ENCODE measurements at regions not wholly inside any gene's neighbourhood (a gene's known extent, or its start where the extent isn't known, plus 50 kb on each side); places are given as distances from the start of the nearest gene placed in this dataset.

DNA sequence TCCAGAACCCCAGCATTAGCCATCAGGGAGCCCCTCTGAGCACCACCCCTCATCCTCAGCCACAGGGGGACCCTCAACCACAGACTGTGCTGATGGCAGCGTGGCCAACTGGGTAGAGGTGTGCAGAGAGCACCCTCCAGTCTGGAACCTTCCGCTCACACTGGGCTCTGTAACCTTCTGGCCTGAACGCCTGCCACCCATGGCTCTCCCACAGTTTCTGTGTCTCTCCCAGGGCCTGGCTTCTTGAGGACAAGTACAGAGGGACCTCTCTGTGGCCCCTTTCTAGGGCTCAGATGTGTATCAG lies 503.0 kb upstream of the MGMT start:
- no peaks in the 10 kb centered on the region for H3K36me3 ChIP-seq (ENCODE audit: control insufficient read depth, insufficient read depth, low read length)
- H3K27me3 ChIP-seq (ENCODE audit: control insufficient read depth, insufficient read depth, low read length): no peaks in the 10 kb centered on the region
- no peak for DNase-seq (ENCODE audit: low read depth)
- TF ChIP-seq, protein P1, sequence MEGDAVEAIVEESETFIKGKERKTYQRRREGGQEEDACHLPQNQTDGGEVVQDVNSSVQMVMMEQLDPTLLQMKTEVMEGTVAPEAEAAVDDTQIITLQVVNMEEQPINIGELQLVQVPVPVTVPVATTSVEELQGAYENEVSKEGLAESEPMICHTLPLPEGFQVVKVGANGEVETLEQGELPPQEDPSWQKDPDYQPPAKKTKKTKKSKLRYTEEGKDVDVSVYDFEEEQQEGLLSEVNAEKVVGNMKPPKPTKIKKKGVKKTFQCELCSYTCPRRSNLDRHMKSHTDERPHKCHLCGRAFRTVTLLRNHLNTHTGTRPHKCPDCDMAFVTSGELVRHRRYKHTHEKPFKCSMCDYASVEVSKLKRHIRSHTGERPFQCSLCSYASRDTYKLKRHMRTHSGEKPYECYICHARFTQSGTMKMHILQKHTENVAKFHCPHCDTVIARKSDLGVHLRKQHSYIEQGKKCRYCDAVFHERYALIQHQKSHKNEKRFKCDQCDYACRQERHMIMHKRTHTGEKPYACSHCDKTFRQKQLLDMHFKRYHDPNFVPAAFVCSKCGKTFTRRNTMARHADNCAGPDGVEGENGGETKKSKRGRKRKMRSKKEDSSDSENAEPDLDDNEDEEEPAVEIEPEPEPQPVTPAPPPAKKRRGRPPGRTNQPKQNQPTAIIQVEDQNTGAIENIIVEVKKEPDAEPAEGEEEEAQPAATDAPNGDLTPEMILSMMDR (IDR thresholded peaks at IDR 0.05; ENCODE audit: insufficient read depth, low read length, severe bottlenecking): no peak
- FAIRE-seq: no peak
- H3K4me3 ChIP-seq (ENCODE audit: low read depth, low read length): no peak overlapping the region

DNA sequence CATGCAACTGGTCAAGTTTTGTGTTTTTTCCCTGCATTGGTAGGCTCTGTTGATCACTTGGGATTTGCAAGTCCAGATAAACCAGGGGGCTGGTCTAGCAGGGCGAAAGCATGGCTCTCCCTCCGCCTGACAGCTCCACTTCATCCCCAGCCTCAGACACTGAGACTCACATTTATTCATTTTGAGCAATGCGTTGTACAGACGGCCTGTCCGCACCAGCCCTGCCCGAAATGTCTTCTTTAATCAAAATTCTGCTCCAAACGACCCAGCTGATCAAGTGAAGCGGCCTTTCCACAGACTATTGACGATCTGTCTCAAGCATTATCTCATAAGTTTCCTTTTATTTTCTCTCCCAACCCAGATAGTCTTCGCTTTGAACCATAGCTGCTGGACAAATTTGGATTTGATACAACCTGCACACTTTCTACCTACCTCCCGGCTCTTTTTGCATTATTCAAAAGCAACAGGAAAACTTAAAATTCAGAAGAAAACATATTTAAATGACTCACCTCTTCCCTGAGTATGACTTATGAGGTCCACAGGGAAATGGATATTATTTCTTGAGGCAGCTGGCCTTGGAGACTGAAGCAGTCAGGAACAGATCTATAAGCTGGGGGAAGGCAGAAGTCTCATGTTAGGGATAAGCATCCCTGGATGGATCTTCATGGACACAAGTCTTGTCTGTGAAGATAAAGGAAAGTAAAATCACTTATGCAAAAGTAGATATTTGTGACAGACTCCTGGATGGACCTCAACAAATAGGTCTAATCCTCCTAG lies 498.9 kb upstream of the MGMT start:
- FAIRE-seq (no peak), DNase-seq (ENCODE audit: low read depth) (no peak)
- H3K27me3 ChIP-seq (ENCODE audit: control insufficient read depth, insufficient read depth, low read length): no peaks in the 10 kb centered on the region
- H3K36me3 ChIP-seq (ENCODE audit: control insufficient read depth, insufficient read depth, low read length): no peaks in the 10 kb centered on the region
- TF ChIP-seq, protein P1 (IDR thresholded peaks at IDR 0.05; ENCODE audit: insufficient read depth, low read length, severe bottlenecking): no peak
- no peak overlapping the region for H3K4me3 ChIP-seq (ENCODE audit: low read depth, low read length)

DNA sequence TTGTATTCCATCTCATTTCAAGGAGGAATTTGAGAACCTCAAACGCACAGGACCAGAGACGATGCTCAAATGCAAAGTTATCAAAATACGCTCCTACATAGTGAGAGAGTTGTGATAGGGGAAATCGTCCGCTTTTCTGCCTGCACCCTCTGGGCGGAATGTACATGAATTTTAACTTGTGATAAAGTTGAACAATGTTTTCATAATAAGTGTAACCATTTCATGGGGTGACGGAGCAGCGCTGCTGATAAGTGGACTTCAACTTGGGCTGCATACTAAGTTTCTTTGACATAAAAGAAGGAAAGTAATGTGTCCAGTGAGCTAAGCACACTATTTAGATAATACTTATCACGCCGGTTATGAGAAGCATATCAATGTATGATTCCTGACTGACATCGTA lies 497.5 kb upstream of the MGMT start:
- FAIRE-seq: no peak
- Histone ChIP-seq H3K4me3 (ENCODE audit: low read depth, low read length) (no peak overlapping the region), H3K27me3 (ENCODE audit: control insufficient read depth, insufficient read depth, low read length) (no peaks in the 10 kb centered on the region), H3K36me3 (ENCODE audit: control insufficient read depth, insufficient read depth, low read length) (no peaks in the 10 kb centered on the region)
- DNase-seq (ENCODE audit: low read depth): no peak
- TF ChIP-seq, protein P1 (IDR thresholded peaks at IDR 0.05; ENCODE audit: insufficient read depth, low read length, severe bottlenecking): no peak

DNA sequence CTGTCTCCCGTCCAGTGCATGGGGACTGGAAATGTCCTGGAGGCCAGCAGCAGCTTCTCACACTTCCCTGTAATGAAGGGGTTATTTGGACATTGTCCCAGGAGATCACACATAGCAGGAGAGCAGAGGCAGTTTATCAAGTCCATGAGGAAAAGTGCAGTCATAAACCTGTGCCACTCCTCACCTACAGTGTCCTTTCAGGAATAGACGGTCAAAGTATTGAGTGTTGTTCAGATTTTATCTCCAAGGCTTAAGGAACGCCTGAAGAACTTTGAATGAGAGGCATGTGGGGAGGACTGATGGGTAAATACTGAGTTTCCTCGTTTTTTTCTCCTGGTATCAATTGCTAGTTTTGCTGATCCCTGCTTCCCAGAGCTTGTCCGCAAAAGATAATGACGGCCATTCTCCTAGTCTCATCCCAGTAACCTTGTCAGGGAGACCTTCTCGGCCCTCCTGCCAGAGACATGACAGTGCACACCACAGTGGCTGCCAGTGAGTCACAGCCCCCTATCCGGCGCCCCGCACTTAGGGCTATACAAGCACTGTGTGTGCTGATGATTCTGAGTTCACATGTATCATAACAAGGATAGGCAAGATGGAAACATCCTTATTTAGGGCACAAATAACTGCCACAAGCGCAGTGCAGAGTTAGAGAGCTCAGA lies 495.5 kb upstream of the MGMT start:
- FAIRE-seq (no peak), DNase-seq (ENCODE audit: low read depth) (no peak)
- H3K4me3 ChIP-seq (ENCODE audit: low read depth, low read length): no peak overlapping the region
- no peaks in the 10 kb centered on the region for H3K27me3 ChIP-seq (ENCODE audit: control insufficient read depth, insufficient read depth, low read length)
- TF ChIP-seq, protein P1 (IDR thresholded peaks at IDR 0.05; ENCODE audit: insufficient read depth, low read length, severe bottlenecking): no peak
- H3K36me3 ChIP-seq (ENCODE audit: control insufficient read depth, insufficient read depth, low read length): no peaks in the 10 kb centered on the region

DNA sequence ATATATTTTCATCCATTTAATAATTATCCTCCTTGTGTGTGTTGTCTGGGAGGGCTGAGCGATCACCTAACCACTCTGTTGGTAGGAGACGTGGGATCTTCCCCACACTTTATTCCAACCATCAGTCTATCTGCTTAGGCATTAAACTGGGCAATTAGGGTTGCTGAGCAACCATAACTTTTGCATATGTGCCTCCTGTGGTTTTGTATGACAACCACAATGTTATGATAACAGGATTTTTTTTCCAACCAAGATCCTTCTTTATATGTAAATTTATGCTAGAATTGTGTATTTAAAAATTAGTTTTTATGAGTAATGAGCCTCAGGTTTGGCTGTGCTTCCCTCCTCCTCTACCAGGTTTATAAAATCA lies 495.0 kb upstream of the MGMT start:
- H3K4me3 ChIP-seq (ENCODE audit: low read depth, low read length): no peak overlapping the region
- FAIRE-seq (no peak), DNase-seq (ENCODE audit: low read depth) (no peak)
- H3K36me3 ChIP-seq (ENCODE audit: control insufficient read depth, insufficient read depth, low read length): no peaks in the 10 kb centered on the region
- no peaks in the 10 kb centered on the region for H3K27me3 ChIP-seq (ENCODE audit: control insufficient read depth, insufficient read depth, low read length)
- TF ChIP-seq, protein P1 (IDR thresholded peaks at IDR 0.05; ENCODE audit: insufficient read depth, low read length, severe bottlenecking): no peak

DNA sequence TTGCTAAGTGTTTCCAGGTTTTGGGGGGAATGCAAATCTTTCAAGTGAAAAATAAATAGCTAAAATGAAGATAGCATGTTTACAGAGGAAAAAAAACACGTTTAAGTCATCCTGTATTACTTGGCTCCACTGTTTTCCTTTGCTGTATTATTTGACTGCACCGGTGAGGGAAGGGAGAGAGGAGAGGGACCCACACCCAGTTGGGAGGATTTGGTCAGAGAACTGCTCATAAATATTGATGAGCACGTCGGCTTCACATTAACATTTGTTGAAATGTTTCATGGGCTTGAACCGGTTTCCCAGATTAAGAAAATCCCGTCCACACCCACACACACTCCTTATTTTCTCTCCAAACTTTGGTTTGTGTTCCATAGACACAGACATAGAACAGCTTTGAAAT lies 493.8 kb upstream of the MGMT start:
- Histone ChIP-seq H3K4me3 (ENCODE audit: low read depth, low read length) (no peak overlapping the region), H3K36me3 (ENCODE audit: control insufficient read depth, insufficient read depth, low read length) (no peaks in the 10 kb centered on the region), H3K27me3 (ENCODE audit: control insufficient read depth, insufficient read depth, low read length) (no peaks in the 10 kb centered on the region)
- TF ChIP-seq, protein P1 (IDR thresholded peaks at IDR 0.05; ENCODE audit: insufficient read depth, low read length, severe bottlenecking): no peak
- DNase-seq (ENCODE audit: low read depth) (no peak), FAIRE-seq (no peak)

Data from bronchial epithelial cell (primary cell).